NAMALWA (cell line): ENCODE measurements at regions not wholly inside any gene's neighbourhood (a gene's known extent, or its start where the extent isn't known, plus 50 kb on each side); places are given as distances from the start of the nearest gene placed in this dataset.
A peak's percentile ranks its signal among the peaks of the same experiment; 100 is the strongest.

Experiments
- DNase-seq: peaks from one replicate; pipeline ENCODE4 v3.0.0-alpha.2; 2015; ENCODE audit warnings: low spot score

- DNase-seq: no peak
Measured at GRCh38 chr2:212695426-212695825, 156.8 kb upstream of the ERBB4 start.

- DNase-seq: no peak
Measured at GRCh38 chr2:212694398-212694797, 155.8 kb upstream of the ERBB4 start.

GRCh38 chr2:212692466-212692865, 153.9 kb upstream of the ERBB4 start:
- peak; percentile 36 for DNase-seq

DNA sequence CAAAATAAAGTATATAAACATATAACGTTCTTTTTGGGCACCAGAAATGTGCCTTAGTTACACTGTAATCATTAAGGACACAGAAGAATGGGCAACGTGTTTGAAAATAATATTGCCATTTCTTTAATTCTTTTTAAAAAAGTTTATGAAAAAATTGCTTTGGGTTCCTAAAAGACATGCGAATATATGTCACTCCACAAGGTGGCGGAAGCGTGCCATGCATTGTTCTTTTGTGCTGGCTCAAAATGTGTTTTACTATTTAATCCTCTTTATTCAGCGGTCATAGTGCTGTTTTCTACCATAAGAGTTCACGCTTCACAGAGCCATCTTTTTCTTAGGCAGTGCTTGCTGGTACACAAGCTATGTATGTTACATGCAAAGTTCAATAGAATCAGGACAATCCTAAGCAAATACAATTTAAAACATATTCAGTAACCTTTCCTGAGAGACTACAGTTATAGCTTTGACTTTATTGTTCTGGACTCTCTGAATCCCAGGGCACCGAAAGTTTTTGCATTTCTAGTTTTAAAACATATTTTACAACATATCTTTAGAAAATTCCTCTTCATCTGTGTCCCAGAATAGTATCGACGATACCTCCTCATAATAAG, 147.8 kb upstream of the ERBB4 start:
- DNase-seq: peak; percentile 81

- DNase-seq: no peak
Measured at GRCh38 chr2:212683346-212684097, 144.9 kb upstream of the ERBB4 start.

DNA sequence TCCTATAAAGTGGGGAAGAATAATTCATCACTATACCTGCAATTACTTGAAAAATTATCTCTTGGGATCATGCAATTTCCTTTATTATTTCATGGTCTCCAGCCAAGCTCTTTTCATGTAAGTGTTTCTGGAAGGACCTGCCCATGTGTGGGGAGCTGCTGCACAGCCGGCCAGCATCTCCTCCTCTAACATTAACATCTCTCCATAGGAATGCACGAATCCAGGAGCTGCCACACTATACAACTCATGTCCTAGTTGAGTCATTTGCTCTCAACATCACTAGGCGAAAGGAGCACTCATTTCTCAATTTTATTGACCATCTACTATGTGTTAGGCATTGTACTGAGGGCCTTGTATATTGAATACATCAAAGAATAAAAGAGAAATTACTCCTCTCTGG, 144.3 kb upstream of the ERBB4 start:
- no peak for DNase-seq

DNA sequence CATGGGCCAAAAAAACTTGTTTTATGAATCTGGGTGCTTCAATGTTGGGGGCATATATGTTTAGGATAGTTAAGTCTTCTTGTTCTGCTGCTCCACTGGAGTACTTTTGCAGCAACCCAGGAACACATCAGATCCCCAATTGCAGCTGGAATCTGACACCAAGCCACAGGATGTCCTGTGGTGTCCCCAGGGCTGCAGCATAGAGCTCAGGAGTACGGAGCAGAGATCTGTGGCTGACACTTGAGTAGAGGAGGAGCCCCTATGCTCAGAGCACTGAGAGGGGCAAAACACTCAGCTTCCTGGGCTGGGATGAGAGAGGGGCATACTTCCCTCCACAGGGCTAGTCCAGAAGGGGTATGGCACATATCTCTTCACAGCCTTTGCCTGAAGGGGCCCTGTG, 138.9 kb upstream of the ERBB4 start:
- no peak for DNase-seq

DNA sequence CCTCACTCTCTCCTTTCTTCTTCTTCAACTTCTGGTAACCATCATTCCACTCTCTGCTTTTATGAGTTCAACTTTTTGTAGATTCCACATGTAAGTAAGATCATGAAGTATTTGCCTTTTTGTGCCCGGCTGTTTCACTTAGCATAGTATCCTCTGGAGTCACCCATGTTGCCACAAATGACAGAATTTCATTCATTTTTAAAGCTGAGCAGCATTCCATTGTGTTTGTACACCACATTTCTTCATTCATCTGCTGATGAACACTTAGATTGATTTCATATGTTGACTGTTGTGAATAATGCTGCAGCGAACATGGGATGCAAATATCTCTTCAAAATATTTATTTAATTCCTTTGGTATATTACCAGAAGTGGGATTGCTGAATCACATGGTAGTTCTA, 133.6 kb upstream of the ERBB4 start:
- DNase-seq: no peak

GRCh38 chr2:212669761-212670160, 131.2 kb upstream of the ERBB4 start:
- peak; percentile 54 for DNase-seq

GRCh38 chr2:212667751-212668316, 129.2 kb upstream of the ERBB4 start:
- no peak for DNase-seq

DNA sequence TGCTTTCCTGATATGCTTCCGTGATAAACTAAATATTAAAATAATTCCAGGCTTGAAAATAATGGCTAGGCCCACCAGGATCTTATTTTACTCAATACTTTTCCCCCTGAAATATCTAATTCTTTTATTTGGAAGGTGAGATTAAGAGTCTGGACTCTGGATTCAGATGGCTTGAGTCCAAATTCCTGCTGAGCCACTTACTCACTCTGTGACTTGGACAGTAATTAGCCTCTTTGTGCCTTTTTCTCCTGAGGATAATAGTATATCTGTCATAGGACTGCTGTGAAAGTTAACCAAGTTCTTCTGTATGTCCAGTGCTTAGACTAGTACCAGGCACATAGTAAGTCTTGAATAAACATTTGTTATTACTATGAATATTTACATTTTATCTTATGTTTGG, 127.3 kb upstream of the ERBB4 start:
- DNase-seq: no peak

GRCh38 chr2:212659441-212659840, 120.8 kb upstream of the ERBB4 start:
- no peak for DNase-seq

- DNase-seq: no peak
Measured at GRCh38 chr2:212649646-212650045, 111.0 kb upstream of the ERBB4 start.

DNA sequence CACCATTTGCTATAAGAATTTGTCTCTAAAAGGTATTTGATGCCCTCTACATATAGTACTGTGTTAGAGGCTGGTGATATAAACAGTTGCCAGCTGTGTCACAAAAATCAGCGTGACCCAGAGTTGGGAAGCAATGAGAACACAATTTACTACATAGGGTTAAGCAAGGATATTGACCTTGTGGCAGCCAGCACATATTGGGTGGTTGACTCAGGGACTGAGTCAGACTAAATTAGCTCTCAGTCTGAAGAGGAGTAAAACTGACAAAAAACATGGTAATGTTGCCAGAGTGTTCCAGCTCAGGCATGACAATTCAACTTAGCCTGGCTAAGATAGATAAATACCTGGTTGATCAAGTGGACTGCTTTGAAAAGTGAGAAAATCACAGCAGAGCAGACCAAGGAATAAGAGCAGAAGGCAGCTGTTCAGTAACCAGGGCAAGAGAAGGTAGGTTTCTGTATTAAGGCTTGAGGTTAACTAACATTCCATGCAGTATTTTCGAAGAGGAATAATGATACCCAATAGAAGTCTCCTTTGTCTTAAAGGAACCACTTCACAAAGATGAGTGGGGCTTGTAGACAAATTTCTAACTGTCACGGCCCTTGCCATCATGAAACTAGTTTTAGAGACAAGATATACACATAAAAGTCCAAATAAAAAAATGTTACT, 108.2 kb upstream of the ERBB4 start:
- no peak for DNase-seq

- DNase-seq: no peak
Measured at GRCh38 chr2:212644195-212644837, 105.7 kb upstream of the ERBB4 start.

GRCh38 chr2:212640428-212640827, 101.8 kb upstream of the ERBB4 start:
- no peak for DNase-seq

DNA sequence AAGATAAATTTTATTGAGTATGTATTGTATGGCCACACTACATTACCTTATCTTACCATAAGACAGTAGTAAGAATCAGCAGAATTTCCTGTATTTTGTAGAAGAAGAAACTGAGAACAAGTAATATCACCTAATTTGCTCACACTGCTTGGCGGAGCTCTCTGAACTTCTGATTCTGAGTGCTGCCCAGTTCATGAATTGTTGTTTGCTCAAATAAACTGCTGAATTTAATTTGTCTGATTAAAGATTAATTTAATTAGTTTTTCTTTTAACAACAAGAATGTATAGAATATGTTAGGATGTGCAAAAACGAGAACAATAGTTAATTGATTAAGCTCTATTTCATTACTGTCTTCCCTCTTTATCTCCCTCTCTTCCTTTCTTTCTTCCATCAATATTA, 100.1 kb upstream of the ERBB4 start:
- DNase-seq: no peak

DNA sequence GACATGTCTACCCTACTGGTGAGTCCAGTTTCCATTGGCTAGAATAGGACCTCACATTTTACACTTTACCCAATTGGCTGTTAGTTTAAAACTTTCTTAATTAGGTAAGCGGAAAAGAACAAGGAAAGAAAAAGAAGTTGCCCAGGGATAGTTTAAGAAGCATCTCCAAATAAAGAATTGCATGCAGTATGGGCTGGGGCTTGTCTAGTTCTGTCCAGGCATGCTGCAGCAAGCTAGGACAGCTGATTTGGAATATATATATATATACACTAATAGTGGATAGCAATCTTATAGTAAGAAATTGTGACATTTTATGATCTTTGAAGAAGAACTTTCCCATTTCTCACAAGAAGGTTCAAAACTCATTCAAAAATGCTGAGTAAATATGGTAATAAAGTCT, 90.0 kb upstream of the ERBB4 start:
- DNase-seq: no peak

- no peak for DNase-seq
Measured at GRCh38 chr2:212626371-212626918, 87.8 kb upstream of the ERBB4 start.

GRCh38 chr2:212619954-212620353, 81.4 kb upstream of the ERBB4 start:
- DNase-seq: no peak

DNA sequence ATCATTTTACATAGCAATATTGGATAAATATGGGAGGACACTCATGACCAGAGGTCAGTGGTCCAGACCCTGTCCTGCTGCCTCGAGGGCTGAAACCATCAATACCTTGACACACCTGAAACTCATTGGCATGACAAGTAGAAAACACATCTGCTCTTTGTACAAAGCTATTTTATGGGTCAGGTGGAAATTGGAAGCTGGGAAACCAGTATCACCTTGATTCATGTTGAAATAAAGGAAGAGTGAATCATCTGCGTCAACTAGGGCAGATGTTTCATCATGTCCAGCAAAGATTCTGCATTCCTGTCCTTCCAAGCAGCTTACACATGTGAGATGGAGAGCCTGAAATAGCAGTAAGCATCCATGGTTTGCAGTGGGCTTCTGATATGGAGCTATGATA, 80.0 kb upstream of the ERBB4 start:
- DNase-seq: no peak

DNA sequence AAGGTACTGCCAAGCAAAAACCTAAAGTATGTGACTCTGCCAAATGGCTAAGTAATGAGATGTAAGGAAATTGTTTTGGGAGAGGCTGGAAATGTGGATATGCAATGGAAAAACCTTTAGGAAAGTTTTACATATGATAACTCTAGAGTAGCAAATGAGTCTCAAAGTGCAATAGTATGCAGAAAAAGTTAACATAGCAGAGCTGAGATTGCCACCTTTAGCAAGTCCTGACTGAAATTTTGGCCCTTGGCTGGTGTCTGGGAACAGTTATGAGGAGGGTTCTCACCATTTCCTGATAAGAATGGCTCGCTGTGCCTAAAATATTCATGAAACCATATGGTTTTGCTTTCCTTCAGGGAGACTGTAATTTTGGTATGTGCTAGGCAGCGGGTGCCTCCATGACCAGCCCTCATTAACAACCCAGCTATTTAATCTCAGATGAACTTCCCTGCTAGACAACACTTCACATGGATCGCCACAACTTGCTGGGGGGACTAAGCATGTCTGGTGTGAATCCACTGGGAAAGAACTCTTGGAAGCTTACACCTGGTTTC, 72.3 kb upstream of the ERBB4 start:
- DNase-seq: no peak
